OCI-LY1 (cell line): ENCODE measurements at regions not wholly inside any gene's neighbourhood (a gene's known extent, or its start where the extent isn't known, plus 50 kb on each side); places are given as distances from the start of the nearest gene placed in this dataset.

Source experiments
- H2AFZ ChIP-seq: fragments of 200-600 bp; sonication (generic), shearing (Covaris generic); 2 replicates; pipeline ENCODE4 v1.6.0; 2014; ENCODE audit warnings: antibody characterized with exemption, mild to moderate bottlenecking, low read length
- H3F3A ChIP-seq: fragments of 200-600 bp; sonication (generic), shearing (Covaris generic); 2 replicates; pipeline ENCODE4 v1.6.0; 2014; ENCODE audit warnings: mild to moderate bottlenecking, antibody characterized with exemption, low read length, moderate library complexity; ENCODE audit not compliant: insufficient read depth
- H3K27ac ChIP-seq: fragments of 200-600 bp; sonication (generic); 2 replicates; pipeline ENCODE4 v1.5.1; 2014; ENCODE audit warnings: low read length, mixed run types, mild to moderate bottlenecking, low read depth; ENCODE audit not compliant: poor library complexity, severe bottlenecking
- H3K27me3 ChIP-seq: fragments of 200-600 bp; sonication (generic); 2 replicates; pipeline ENCODE4 v1.6.0; 2014; ENCODE audit warnings: antibody characterized with exemption, mild to moderate bottlenecking, low read length, moderate library complexity; ENCODE audit not compliant: insufficient read depth
- H3K36me3 ChIP-seq: fragments of 200-600 bp; sonication (generic); 2 replicates; pipeline ENCODE4 v1.6.1; 2014; ENCODE audit warnings: mild to moderate bottlenecking, antibody characterized with exemption, low read length, moderate library complexity, mixed read lengths; ENCODE audit not compliant: insufficient read depth
- H3K4me1 ChIP-seq: fragments of 200-600 bp; sonication (generic); 2 replicates; pipeline ENCODE4 v1.5.1; 2014; ENCODE audit warnings: mild to moderate bottlenecking, low read length, moderate library complexity; ENCODE audit not compliant: insufficient read depth, severe bottlenecking
- H3K4me2 ChIP-seq: fragments of 200-600 bp; sonication (generic), shearing (Covaris generic); 2 replicates; pipeline ENCODE4 v1.6.1; 2014; ENCODE audit warnings: low read length
- H3K4me3 ChIP-seq: fragments of 200-600 bp; sonication (generic); 2 replicates; pipeline ENCODE4 v1.5.1; 2014; ENCODE audit warnings: low read length, low read depth, mild to moderate bottlenecking, mixed read lengths; ENCODE audit not compliant: poor library complexity, severe bottlenecking
- H3K79me2 ChIP-seq: fragments of 200-600 bp; shearing (Covaris generic); 2 replicates; pipeline ENCODE4 v1.6.1; 2016; ENCODE audit warnings: mixed run types, low read length, mixed read lengths; ENCODE audit not compliant: insufficient read depth
- H3K9ac ChIP-seq: fragments of 200-600 bp; sonication (generic), shearing (Covaris generic); 2 replicates; pipeline ENCODE4 v1.6.1; 2014; ENCODE audit warnings: mild to moderate bottlenecking, low read length, mixed read lengths
- H3K9me2 ChIP-seq: fragments of 200-600 bp; sonication (generic), shearing (Covaris generic); 2 replicates; pipeline ENCODE4 v1.6.1; 2014; ENCODE audit warnings: low read depth, mild to moderate bottlenecking, low read length, mixed read lengths
- H3K9me3 ChIP-seq: fragments of 200-600 bp; shearing (Covaris generic); 2 replicates; pipeline ENCODE4 v1.6.1; 2014; ENCODE audit warnings: low read length, mixed read lengths
- H4K20me1 ChIP-seq: fragments of 200-600 bp; sonication (generic), shearing (Covaris generic); 2 replicates; pipeline ENCODE4 v1.6.0; 2016; ENCODE audit warnings: mild to moderate bottlenecking, low read length; ENCODE audit not compliant: insufficient read depth
- EZH2 ChIP-seq: fragments of 200-600 bp; sonication (generic), shearing (Covaris generic); IDR thresholded peaks from 2 replicates; pipeline ENCODE4 v1.8.0; 2017; ENCODE audit warnings: borderline replicate concordance, mixed run types, mild to moderate bottlenecking, antibody characterized with exemption, low read length, moderate library complexity, mixed read lengths
- TF ChIP-seq, protein P1 (sequence below): fragments of 200-600 bp; sonication (generic), shearing (Covaris generic); IDR thresholded peaks from 2 replicates; pipeline ENCODE4 v1.5.1; 2017; ENCODE audit warnings: mild to moderate bottlenecking, antibody characterized with exemption, low read length, moderate library complexity, mixed read lengths

GRCh38 chr6:51301962-51302361 is 483.3 kb downstream of the TFAP2B start:
- no peaks in the 10 kb centered on the region for H3K9me2 ChIP-seq
- no peak overlapping the region for H3K27ac ChIP-seq
- H3K9ac ChIP-seq, result no peak overlapping the region
- no peaks in the 10 kb centered on the region for H4K20me1 ChIP-seq
- no peak overlapping the region for H3K4me2 ChIP-seq
- H3K27me3 ChIP-seq, result no peaks in the 10 kb centered on the region
- H3K79me2 ChIP-seq, result no peaks in the 10 kb centered on the region
- no peaks in the 10 kb centered on the region for H3F3A ChIP-seq
- no peak overlapping the region for H2AFZ ChIP-seq
- TF ChIP-seq, protein P1, sequence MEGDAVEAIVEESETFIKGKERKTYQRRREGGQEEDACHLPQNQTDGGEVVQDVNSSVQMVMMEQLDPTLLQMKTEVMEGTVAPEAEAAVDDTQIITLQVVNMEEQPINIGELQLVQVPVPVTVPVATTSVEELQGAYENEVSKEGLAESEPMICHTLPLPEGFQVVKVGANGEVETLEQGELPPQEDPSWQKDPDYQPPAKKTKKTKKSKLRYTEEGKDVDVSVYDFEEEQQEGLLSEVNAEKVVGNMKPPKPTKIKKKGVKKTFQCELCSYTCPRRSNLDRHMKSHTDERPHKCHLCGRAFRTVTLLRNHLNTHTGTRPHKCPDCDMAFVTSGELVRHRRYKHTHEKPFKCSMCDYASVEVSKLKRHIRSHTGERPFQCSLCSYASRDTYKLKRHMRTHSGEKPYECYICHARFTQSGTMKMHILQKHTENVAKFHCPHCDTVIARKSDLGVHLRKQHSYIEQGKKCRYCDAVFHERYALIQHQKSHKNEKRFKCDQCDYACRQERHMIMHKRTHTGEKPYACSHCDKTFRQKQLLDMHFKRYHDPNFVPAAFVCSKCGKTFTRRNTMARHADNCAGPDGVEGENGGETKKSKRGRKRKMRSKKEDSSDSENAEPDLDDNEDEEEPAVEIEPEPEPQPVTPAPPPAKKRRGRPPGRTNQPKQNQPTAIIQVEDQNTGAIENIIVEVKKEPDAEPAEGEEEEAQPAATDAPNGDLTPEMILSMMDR, result no peak
- TF ChIP-seq EZH2, result no peak
- H3K4me3 ChIP-seq, result no peak overlapping the region
- no peaks in the 10 kb centered on the region for H3K36me3 ChIP-seq
- H3K9me3 ChIP-seq, result no peaks in the 10 kb centered on the region
- no peaks in the 10 kb centered on the region for H3K4me1 ChIP-seq

- Histone ChIP-seq H3K79me2 (no peaks in the 10 kb centered on the region), H3F3A (no peaks in the 10 kb centered on the region), H3K9ac (no peak overlapping the region), H3K4me3 (no peak overlapping the region), H3K36me3 (no peaks in the 10 kb centered on the region), H2AFZ (no peak overlapping the region), H3K27me3 (no peaks in the 10 kb centered on the region), H4K20me1 (no peaks in the 10 kb centered on the region), H3K4me2 (no peak overlapping the region), H3K9me3 (no peaks in the 10 kb centered on the region), H3K4me1 (no peaks in the 10 kb centered on the region), H3K9me2 (no peaks in the 10 kb centered on the region), H3K27ac (no peak overlapping the region)
- TF ChIP-seq EZH2, result no peak
- TF ChIP-seq, protein P1, result no peak
Measured at GRCh38 chr6:51302431-51302830, 483.8 kb downstream of the TFAP2B start.

DNA sequence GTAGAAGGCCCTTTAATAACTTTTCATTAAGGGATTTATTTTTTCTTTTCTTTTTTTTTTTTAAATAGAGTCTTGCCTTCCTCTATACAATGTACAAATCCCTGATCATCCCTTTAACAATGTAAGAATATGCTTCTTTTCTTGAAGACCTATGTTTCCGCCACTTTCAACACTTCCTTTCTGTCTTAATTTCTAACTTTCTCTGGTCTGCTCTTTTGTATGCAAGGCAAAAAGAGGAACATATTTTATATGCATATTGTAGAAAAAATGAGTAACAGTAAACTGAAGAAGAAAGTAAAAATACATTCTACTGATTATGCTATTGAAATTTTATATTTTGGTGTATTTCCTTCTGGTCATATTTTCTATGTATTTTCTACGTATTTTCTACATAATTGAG is 484.7 kb downstream of the TFAP2B start:
- Histone ChIP-seq H2AFZ (no peak overlapping the region), H3K79me2 (no peaks in the 10 kb centered on the region), H3K4me3 (no peak overlapping the region), H3K27me3 (no peaks in the 10 kb centered on the region), H3K9me3 (no peaks in the 10 kb centered on the region), H3K4me2 (no peak overlapping the region), H3K9ac (no peak overlapping the region), H3F3A (no peaks in the 10 kb centered on the region), H3K36me3 (no peaks in the 10 kb centered on the region), H3K4me1 (no peaks in the 10 kb centered on the region), H3K9me2 (no peaks in the 10 kb centered on the region), H3K27ac (no peak overlapping the region), H4K20me1 (no peaks in the 10 kb centered on the region)
- TF ChIP-seq EZH2, result no peak
- TF ChIP-seq, protein P1, result no peak
